GM12891 (cell line): ENCODE measurements at regions not wholly inside any gene's neighbourhood (a gene's known extent, or its start where the extent isn't known, plus 50 kb on each side); places are given as distances from the start of the nearest gene placed in this dataset.

Experiments
- DNase-seq: peaks from one replicate; pipeline ENCODE4 v3.0.0; 2011; ENCODE audit warnings: low spot score; ENCODE audit not compliant: insufficient read length
- FAIRE-seq: peaks from 2 replicates; lab custom pipeline; 2011; peaks lifted over from hg19 to GRCh38; lab: Jason Lieb, UNC
- PAX5 ChIP-seq: IDR thresholded peaks from 2 replicates; pipeline ENCODE4 v1.6.1; 2011; ENCODE audit warnings: low read length, moderate library complexity, mild to moderate bottlenecking; ENCODE audit not compliant: insufficient read depth, severe bottlenecking
- POLR2A ChIP-seq: IDR thresholded peaks from 2 replicates; pipeline ENCODE4 v1.6.1; 2011; ENCODE audit warnings: low read depth, low read length, control low read depth
- POLR2AphosphoS5 ChIP-seq: IDR thresholded peaks from 2 replicates; pipeline ENCODE4 v1.6.1; 2011; ENCODE audit warnings: low read depth, low read length, control low read depth
- POU2F2 ChIP-seq: IDR thresholded peaks from 2 replicates; pipeline ENCODE4 v1.6.1; 2011; ENCODE audit warnings: low read depth, mild to moderate bottlenecking, control low read depth, low read length, moderate library complexity
- SPI1 ChIP-seq: IDR thresholded peaks from 2 replicates; pipeline ENCODE4 v1.6.1; 2011; ENCODE audit warnings: low read depth, low read length, control low read depth
- TAF1 ChIP-seq: IDR thresholded peaks from 2 replicates; pipeline ENCODE4 v1.6.1; 2011; ENCODE audit warnings: low read depth, low read length, control low read depth

- TF ChIP-seq POU2F2 = no peak
- TF ChIP-seq POLR2AphosphoS5 = no peak
- no peak for TF ChIP-seq TAF1
- TF ChIP-seq SPI1 = no peak
- no peak for TF ChIP-seq PAX5
- TF ChIP-seq POLR2A = no peak
- no peak for FAIRE-seq
- no peak for DNase-seq
These were observed 59.5 kb upstream of the PNMA1 start for GRCh38 chr14:73773441-73774240.

- FAIRE-seq (peak; percentile 93), DNase-seq (no peak)
- TF ChIP-seq POU2F2 (peak; percentile 76; the same call in 1 of the 2 replicates), POLR2AphosphoS5 (peak; percentile 75), SPI1 (no peak), POLR2A (peak; percentile 86), TAF1 (peak; percentile 63; the same call in 1 of the 2 replicates)
These were observed 57.9 kb upstream of the PNMA1 start for GRCh38 chr14:73771848-73772638.

GRCh38 chr14:73770977-73771847, 57.0 kb upstream of the PNMA1 start:
- TF ChIP-seq POLR2A (no peak), POU2F2 (0 out of 2 replicates have a peak, but pooled peaks have one; percentile 0)
- no peak for DNase-seq
- FAIRE-seq = no peak

GRCh38 chr14:73768107-73768506, 53.9 kb upstream of the PNMA1 start:
- DNase-seq (no peak), FAIRE-seq (no peak)
- no peak for TF ChIP-seq POU2F2
- no peak for TF ChIP-seq PAX5
- TF ChIP-seq POLR2AphosphoS5 = no peak
- no peak for TF ChIP-seq SPI1
- TF ChIP-seq POLR2A = no peak
- TF ChIP-seq TAF1 = no peak

- FAIRE-seq (no peak), DNase-seq (no peak)
- TF ChIP-seq TAF1 (no peak), POLR2AphosphoS5 (no peak), SPI1 (peak; percentile 74)
These were observed 50.5 kb upstream of the PNMA1 start for GRCh38 chr14:73764406-73765280.
